Stimulated activated CD8-positive, alpha-beta memory T cell treated with anti-CD3 and anti-CD28 coated beads, Interleukin-4, amount 100 ng/mL, for 48 hours (primary cell): ENCODE measurements at regions not wholly inside any gene's neighbourhood (a gene's known extent, or its start where the extent isn't known, plus 50 kb on each side); places are given as distances from the start of the nearest gene placed in this dataset.
"Not testable (repeated sequence)": the region's sequence is repeated elsewhere in the genome, so short reads cannot be mapped to it uniquely, and the experiment has no call there.

Source experiments
- DNase-seq: peaks from one replicate; pipeline ENCODE4 v3.0.0-alpha.2; 2020

DNA sequence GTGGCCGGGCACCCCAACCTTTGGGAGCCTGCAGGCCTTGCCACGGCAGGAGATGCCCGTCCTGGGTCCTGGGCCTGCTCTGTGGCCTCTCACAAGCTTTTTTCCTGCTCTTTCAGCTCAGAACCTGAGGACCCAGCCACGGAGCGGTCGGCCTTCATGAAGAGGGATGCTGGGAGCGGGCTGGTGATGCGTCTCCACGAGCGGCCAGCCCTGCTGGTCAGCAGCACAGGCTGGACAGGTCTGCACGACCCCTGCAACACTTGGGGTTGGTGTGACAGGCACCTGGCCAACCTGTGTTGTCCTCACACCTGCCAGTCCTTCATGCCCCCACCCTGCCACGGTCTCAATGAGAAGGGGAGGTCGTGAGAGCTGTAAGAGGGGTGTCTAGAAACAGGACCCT is 170.0 kb downstream of the ADRA2C start:
- DNase-seq = no peak

DNA sequence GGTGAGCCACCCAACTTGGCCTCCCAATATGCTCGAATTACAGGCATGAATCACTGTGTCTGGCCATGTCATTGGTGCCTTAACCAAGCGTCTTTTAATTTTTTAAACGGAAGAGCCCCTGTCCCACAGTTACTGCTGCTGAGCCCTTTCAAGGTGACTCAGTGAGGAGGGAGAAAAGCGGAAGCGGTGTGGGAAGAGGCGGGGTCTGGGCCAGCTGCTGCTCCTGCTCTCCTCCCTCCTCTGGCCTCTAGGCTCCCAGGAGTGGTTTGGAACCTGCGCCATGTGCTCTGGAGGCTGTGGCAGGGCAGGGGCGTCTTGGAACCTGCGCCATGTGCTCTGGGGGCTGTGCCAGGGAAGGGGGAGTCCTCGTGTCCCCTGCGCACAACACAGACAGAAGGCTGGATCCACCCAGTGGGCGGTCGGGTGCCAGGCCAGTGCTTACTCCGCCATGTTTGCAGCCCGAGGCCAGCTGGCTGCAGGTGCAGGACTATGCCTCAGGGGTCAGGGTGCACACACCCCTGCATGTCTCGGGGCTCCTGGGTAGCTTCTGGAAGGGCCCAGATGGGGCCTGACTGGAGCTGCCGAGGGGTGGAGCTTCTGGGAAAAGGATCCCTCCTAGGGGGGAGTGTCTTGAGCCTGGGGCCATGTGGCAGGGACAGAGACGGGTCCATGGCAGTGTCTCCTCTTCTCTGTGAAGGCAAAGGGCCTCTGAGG is 171.8 kb downstream of the ADRA2C start:
- not testable (repeated sequence) for DNase-seq

DNA sequence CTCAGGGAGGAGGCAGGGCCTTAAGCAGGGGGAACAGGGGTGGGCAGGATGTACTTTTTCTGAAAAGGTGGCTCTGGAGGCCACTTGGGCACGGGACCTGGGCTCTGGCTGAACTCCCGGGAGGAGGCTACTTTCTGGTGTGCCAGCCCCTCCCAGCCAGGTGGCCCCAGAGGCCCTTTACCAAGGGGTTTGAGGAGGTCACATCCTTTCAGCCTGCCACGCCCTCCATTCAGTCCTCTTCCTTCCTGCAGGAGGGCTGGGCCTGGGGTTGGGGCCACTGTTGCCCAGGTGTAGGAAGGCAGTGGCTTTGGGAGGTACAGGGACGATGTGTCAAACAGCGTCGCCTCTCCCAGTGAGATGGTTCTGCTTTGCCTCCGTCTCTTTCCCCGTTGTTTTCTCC is 172.5 kb downstream of the ADRA2C start:
- not testable (repeated sequence) for DNase-seq

DNA sequence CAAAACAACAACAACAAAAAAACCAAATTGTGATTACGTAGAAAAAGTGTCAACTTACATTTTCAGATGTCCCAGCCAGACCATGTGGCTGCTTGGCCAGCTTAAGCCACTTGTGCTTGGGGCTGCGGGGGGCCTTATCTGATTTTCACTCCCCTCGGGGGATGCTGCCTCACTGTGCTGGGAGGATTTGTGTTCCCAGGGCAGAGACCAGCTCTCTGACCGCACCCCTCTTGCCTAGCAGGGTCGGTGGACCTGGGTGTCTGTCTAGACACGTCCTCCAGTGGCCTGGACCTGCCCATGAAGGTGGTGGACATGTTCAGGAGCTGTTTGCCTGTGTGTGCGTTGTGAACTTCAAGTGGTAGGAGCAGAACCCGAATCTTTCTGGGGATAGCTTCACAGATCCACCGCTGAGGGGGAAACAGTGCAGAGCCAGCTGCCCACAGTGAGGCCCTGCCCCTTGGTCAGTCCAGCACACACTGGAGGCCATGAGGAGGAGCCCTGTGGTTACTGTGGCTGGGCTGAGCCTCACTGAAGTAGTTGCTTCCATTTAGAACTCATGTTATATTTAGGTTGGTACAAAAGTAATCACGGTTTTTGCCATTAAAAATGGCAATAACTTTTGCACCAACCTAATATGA is 173.9 kb downstream of the ADRA2C start:
- not testable (repeated sequence) for DNase-seq

DNA sequence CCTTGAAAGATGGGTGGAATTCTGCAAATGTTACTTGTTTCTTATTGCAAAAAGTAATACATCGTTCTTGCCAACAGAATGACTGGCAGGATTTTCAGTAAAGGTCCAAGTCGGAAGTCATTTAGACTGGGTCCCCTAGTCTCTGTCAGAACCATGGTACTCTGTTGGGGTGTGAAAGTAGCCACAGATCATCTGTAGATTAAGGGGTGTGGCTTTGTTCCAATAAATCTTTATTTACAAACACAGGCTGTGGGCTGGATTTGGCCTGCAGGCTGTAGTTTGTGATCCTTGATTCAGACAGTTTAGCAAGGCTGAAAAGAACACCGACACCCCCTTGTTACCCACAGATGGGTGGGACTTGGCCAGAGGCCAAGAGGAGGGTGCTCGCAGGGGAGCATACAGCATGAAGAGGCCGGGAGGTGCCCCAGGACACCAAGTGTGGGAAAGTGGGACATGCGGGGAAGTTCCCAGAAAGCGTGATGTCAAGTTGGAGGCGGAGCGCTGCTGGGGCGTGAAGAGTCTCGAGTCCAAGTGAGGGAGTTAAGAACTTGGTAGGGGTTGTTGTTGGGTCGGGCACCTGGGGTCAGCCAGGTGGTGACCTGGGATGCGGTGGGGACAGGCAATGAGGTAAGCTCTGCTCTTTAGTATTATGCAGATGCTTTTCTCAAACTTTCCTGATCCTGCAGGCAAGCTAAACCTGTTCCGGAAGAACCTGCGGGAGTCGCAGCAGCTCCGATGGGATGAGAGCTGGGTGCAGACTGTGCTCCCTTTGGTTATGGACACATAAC is 175.7 kb downstream of the ADRA2C start:
- not testable (repeated sequence) for DNase-seq

DNA sequence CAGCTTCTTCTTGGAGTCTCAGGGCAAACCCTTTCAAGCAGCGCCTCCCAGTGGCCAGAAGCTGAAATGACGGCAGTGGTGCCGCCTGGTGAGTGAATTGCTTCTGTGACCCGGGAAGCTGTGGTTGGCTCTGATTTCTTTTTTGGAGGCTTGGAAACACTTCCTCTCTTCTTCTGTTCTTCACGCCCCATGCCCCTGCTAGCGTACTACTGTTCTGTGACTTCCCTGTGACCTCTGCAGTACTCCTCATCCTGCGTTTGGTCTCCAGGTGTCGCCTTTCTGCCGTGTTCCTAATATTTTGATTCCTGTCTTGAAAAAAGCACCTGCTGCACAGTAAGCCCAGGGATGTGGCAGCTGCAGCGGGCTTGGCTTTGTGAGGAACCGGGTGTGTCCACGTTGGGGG is 176.4 kb downstream of the ADRA2C start:
- peak; percentile 53 for DNase-seq

DNA sequence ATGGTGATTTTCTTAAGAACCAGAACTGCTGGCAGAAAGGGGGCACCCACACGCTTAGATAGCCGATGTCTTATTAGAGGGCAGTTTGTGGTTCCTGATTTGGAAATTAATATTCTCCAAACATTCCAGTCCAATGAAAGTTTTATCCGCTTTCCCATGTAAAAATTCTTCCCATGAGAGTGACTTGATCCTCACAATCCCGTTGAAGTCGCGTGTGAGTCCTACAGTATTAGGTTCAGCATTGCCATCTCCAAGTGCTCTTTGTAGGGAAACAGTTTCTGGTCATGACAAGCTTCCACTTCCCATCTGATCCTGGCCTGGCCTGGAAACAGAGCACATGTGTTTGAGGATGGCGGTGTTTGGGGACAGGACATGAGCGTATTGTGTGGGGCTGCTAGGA is 176.9 kb downstream of the ADRA2C start:
- not testable (repeated sequence) for DNase-seq

DNA sequence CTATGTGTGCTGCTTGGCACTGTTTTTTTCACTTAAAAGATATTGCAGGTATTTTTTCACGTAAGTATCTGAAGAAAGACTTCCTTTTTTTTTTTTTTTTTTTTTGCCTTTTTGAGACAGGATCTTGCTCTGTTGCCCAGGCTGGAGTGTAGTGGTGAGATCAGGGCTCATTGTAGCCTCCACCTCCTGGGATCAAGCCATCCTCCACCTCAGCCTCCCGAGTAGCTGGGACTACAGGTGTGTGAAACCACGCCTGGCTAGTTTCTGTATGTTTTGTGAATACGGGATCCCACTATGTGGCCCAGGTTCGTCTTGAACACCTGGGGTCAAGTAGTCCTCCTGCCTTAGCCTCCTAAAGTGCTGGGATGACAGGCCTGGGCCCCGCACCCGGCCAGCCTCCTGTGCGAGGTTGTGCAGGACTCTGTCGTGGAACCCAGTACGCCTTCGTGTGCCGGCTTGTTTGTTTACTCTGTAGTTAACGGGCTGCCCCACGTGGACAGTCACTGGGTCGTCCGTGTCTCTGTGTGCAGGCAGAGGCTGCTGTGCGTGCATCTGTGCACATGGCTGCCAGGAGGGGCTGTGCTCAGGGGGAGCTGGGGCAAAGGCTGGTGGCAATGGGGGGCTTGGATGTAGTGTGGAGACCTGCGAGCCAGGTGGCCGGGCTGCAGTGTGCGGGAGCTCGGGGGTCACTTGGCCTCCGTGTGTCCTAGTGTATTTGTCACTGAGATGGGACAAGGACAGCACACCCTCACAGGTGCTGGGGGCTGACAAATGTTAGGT is 179.5 kb downstream of the ADRA2C start:
- DNase-seq = no peak

DNA sequence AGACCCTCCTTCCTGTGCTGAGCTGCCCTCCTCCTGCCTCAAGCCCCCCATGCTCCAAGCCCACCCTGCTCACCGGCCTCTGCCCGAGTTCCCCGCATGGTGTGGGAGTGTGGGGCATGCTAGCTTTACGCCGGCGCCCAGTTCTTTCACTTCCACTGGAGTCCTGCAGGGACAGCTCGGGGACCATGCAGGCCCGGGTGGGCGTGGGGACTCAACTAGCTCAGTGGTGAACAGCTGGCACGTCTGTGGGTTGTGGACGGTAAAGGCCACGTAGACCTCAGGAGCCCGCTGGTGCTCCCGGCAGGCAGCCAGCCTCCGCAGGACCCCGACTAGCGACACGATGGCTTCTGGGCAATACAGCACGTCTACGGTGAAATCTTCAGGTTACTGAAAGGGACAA is 180.4 kb downstream of the ADRA2C start:
- not testable (repeated sequence) for DNase-seq

DNA sequence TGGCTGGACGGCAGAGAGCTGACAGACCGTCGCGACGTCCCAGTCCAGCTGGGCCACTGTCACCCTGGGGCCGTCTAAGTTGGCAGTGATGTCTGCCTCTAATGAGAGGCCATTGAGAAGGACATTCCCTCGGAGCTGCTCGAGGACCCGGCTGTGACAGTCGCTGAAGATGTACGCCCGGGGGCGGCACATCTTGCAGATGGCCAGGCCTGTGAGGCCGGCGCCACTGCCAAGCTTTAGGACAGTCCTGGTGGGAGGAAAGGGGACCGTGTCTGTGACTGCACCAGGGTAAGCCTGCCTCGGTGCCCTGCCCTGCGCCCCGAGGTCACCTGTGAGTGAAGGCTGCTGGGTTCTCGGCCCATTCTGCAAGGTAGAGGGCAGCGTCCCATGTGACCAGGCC is 181.6 kb downstream of the ADRA2C start:
- not testable (repeated sequence) for DNase-seq

DNA sequence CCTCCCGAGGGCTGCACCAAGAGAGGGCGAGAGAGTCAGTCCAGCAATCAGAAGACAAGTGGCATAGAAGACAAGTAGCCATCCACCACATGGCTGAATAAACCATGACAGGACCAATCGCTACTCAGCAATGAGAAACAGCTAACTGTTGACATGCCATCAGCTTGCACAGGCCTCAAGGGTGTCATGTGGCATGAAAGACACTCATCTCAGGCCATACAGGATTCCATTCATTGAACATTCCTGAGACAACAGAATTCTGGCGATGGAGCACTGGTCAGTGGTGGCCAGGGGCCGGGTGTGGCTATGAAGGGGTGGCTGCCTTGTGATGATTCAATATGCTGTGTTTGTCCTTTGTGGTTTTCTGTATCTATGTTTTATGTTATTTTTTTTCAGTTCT is 182.0 kb downstream of the ADRA2C start:
- not testable (repeated sequence) for DNase-seq

DNA sequence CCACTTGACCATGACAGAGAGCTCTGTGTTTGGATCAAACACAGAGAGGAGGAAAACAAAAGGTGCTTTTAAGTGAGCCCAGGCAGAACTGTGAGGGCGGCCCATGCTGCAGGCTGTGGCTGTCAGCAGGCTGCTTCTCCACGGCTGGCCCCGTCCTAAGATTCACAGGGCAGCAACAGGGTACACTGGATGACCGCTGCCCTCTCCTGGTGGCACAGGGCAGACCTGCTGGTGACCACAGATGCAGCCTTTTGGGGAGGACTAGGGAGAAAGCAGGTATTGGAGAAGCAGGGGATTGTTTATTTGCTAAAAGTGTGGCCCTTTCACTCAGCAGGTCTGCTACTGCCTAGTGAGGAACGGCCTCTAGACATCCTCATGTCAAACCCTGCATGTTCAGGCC is 183.7 kb downstream of the ADRA2C start:
- peak; percentile 30 for DNase-seq

DNA sequence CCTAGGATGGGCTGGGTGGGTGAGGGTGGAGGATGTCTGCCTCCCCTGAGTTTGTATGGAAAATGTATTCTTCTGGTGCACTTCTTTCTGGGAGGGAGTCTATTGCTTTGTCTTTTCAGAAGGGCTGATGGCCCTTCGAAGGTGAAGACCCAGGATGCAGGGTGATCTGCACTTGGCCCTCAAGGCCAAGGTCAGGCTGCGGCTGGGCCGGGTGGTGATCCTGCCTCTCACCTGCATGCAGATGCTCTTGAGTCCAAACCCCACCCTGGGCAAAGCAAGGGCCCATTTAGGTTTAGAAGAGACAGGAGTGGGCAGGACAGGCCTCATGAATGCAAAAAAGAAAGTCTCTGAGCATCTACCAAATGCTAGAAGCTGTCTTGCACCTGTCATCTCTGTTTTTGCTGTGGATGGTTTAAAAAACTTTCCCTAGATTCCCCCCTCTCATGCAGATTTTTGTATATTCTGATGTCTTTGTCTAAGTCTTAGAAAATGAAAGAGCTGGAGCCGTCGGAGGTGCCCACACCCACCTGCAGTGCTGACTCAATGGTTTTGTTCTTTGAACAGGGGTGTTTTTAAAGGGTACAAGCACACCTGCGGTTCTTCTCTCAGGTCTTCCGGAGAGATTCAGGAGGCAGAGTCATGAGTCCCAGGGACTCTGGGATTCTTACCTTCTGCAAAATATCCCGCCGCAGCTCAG is 186.4 kb downstream of the ADRA2C start:
- not testable (repeated sequence) for DNase-seq

DNA sequence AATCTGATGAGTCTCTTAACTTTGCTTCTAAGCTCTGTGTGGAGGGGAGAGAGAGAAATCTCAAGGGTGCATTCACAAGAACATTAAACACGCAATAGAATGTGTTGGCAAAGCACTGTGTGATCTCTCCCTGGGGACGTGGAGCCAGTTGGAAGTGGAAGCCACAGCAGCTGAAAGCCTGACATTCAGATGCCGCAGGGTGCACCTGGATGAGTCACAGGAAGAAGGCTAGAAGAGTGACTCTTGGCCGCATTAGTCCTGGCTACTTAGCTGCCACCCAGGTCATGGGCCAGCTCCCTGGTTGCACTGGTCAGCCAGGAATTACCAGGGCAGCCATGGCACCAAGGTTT is 186.9 kb downstream of the ADRA2C start:
- not testable (repeated sequence) for DNase-seq

DNA sequence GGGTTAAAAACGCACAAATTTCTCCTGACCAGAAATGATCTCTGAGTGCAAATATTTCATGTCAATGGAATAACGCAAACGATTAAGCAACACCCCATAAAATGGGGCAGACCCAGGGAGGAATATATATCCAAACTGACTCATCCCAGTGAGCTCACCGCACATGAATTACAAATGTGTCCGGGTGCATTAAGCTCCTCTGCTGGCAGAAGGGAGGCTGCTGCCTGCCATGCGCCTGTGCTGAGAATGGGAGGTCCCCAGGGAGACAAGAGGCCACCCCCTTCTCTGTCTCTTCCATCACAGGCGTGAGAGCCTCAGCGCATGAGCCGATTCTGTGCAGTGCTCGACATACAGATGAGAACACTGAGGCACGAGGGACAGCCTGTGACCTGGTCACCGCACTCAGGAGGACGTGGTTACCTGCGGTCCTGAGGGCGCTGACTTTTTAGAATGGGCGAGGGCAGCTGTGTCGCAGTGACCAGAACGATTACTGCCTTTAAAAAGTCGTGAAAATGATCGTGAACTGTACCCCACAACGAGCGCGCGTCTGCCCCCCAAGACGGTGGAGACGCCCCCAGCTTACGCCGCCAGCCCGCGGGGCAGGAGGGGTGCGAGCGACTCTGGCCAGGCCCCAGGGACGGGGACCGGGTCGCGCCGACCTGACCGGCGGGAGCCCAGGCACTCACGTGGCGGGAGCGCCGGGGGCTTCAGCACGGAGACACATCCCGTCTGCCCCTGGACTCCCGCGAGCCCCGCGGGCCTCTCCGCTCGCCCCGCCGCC is 188.5 kb downstream of the ADRA2C start:
- DNase-seq = peak; percentile 78

DNA sequence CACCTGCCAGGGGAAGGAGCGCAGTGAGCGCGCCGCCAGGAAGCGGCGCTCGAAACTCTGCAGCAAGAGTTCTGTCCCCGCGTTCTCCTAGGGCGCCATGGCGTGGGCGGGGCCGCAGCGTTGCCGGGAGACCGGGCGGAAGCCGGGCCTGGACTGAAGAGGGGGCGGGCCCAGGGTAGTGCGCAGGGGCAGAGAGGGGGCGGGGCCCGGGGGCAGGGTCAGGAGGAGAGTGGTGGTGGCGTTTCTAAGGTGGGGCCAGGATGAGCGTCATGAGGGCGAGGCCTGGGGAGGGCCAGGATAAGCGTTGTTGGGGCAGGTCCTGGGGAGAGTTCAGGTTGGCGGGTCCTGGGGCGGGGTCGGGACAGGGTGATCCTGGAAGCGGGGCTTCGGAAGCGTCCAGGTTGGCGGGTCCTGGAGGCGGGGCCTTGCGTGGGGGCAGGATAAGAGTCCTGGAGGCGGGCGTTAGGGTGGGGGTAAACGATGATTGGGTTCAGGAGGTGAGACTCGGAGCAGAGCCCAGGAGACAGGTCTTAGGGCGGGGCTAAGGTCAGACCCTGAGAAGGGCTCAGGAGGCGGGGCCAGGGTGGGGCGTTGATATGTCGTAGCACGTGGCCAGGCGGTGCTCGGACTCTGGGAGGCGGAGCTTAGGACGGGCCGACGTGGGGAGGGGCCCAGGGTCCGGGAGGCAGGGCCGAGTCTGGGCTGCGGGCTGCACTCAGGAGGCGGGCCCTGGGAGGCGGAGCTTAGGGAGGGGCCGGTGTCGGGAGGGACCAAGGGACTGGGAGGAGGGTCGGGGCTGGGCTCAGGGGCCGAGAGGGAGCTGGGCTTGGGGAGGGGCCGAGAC is 189.4 kb downstream of the ADRA2C start:
- peak; percentile 99 for DNase-seq

DNA sequence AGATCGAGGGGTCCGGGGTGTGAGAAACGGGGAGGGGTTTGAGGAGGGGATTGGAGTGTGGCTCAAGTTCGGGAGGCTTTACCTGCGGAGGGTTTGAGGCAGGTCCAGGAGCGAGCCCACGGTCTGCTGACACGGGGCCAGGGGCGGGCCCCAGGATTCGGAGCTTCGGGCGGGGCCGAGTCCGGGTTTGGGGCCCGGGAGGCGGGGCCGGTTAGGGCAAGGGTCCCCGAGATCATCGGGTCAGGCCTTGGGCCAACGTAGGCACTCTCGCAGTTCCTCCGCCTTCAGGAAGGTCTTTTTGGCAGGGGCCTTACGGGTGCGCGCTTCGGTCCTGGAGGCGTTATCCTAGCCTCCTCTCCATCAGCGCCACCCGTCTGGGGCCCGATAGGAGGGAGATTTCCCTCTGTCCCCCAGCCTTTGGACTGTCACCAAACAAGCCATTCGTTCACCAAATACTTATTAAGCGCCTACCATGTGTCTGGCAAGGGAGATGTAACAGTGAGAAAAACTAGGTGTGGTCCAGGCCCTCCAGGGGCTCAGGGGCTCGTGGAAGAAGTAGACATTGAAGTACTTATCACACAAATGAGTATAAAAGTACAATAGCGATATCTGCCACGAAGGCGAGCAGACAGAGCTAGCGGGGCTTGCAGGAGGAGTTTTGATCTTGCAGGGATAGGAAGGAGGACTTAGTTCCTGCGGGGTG is 190.1 kb downstream of the ADRA2C start:
- not testable (repeated sequence) for DNase-seq

DNA sequence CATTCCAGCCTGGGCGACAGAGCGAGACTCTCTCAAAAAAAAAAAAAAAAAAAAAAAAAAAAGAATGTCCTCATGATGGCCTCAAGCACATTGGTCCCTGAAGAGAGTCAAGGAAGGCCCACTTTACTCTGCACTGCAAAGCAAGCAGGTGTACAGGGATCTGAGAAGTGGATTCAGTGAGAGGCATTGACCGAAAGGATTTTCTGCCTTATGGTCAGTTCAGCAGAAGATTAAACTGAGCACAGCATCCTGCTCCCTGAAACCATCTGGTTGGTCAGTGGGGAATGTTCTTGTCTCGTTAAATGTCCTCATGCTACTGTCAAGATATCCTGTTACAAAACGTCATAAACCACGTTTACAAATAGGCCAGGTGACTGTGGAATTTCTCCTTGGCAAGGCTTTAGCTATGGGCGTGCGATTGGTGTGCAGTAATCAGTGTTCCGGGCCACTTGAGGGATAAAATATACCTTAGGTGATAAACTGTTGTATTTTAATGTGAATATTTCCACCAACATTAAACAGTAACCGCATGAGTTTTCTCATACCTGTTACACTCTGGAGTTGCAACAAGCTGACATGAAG is 195.0 kb downstream of the ADRA2C start:
- DNase-seq = not testable (repeated sequence)

DNA sequence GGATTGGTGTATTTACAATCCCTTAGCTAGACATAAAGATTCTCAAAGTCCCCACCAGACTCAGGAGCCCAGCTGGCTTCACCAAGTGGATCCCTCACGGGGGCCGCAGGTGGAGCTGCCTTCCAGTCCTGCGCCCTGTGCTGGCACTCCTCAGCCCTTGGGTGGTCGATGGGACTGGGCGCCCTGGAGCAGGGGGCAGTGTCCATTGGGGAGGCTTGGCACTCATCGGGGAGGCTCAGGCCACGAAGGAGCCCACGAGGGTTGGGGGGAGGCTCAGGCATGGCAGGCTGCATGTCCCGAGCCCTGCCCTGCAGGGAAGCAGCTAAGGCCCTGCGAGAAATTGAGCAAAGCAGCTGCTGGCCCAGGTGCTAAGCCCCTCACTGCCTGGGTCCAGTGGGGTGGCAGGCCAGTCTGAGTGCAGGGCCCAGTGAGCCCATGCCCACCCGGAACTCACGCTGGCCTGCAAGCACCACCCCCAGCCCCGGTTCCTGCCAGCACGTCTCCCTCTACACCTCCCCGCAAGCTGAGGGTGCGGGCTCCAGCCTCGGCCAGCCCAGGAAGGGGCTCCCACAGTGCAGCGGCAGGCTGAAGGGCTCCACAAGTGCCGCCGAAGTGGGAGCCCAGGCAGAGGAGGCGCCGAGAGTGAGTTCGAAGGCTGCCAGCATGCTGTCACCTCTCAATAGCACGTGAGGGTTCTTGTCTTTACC is 198.5 kb downstream of the ADRA2C start:
- not testable (repeated sequence) for DNase-seq
